Hepatocyte (in vitro differentiated cells): ENCODE measurements at regions not wholly inside any gene's neighbourhood (a gene's known extent, or its start where the extent isn't known, plus 50 kb on each side); places are given as distances from the start of the nearest gene placed in this dataset.

Experiments
- DNase-seq: peaks from one replicate; pipeline ENCODE4 v3.0.0-alpha.2; 2016; ENCODE audit warnings: low spot score
- H2AFZ ChIP-seq: fragments of 200-600 bp; sonication (generic); 2 replicates; pipeline ENCODE4 v1.6.0; 2016; ENCODE audit warnings: antibody characterized with exemption, mild to moderate bottlenecking
- H3K27ac ChIP-seq: fragments of 200-600 bp; sonication (generic); 2 replicates; pipeline ENCODE4 v1.5.1; 2016; ENCODE audit warnings: mild to moderate bottlenecking
- H3K27me3 ChIP-seq: fragments of 200-600 bp; sonication (generic); 2 replicates; pipeline ENCODE4 v1.6.1; 2016
- H3K36me3 ChIP-seq: fragments of 200-600 bp; sonication (generic); replicated peaks from 2 replicates; pipeline ENCODE4 v1.5.1; 2016; ENCODE audit warnings: low read depth; ENCODE audit not compliant: insufficient read depth
- H3K4me1 ChIP-seq: fragments of 200-600 bp; sonication (generic); 2 replicates; pipeline ENCODE4 v1.5.1; 2016; ENCODE audit warnings: mild to moderate bottlenecking, moderate library complexity; ENCODE audit not compliant: insufficient read depth
- H3K4me2 ChIP-seq: fragments of 200-600 bp; sonication (generic); 2 replicates; pipeline ENCODE4 v1.6.0; 2016
- H3K4me3 ChIP-seq: fragments of 200-600 bp; sonication (generic); 2 replicates; pipeline ENCODE4 v1.5.1; 2016; ENCODE audit warnings: mild to moderate bottlenecking
- H3K79me2 ChIP-seq: fragments of 200-600 bp; sonication (generic); 2 replicates; pipeline ENCODE4 v1.6.0; 2017; ENCODE audit warnings: mild to moderate bottlenecking
- H3K9me2 ChIP-seq: fragments of 200-600 bp; sonication (generic); replicated peaks from 2 replicates; pipeline ENCODE4 v1.6.0; 2017; ENCODE audit warnings: mild to moderate bottlenecking; ENCODE audit not compliant: insufficient read depth
- H3K9me3 ChIP-seq: fragments of 200-600 bp; sonication (generic); 2 replicates; pipeline ENCODE4 v1.5.1; 2016; ENCODE audit warnings: low read depth, mild to moderate bottlenecking
- H4K20me1 ChIP-seq: fragments of 200-600 bp; sonication (generic); 2 replicates; pipeline ENCODE4 v1.6.0; 2016; ENCODE audit warnings: mild to moderate bottlenecking; ENCODE audit not compliant: insufficient read depth, poor library complexity, severe bottlenecking
- EZH2 ChIP-seq: fragments of 200-600 bp; sonication (generic); IDR thresholded peaks from 2 replicates; pipeline ENCODE4 v1.6.1; 2016; ENCODE audit warnings: antibody characterized with exemption, mild to moderate bottlenecking, borderline replicate concordance
- EZH2phosphoT487 ChIP-seq: fragments of 200-600 bp; sonication (generic); IDR thresholded peaks from one replicate; pipeline ENCODE4 v1.6.1; 2018; ENCODE audit warnings: antibody characterized with exemption, mild to moderate bottlenecking, low read depth, moderate library complexity; ENCODE audit not compliant: unreplicated experiment, severe bottlenecking
- WGBS: methylation state at CpG from one replicate; pipeline ENCODE4 v1.1.6; 2016; ENCODE audit warnings: low lambda C conversion rate; ENCODE audit errors: missing lambda C conversion rate; 5-methylcytosine and 5-hydroxymethylcytosine counted together
- TF ChIP-seq, protein P1 (sequence below): fragments of 200-600 bp; sonication (generic); IDR thresholded peaks from 2 replicates; pipeline ENCODE4 v1.5.1; 2016; ENCODE audit warnings: antibody characterized with exemption, mild to moderate bottlenecking; ENCODE audit not compliant: poor library complexity

- Histone ChIP-seq H3K27ac (peak overlapping the region; percentile 87), H2AFZ (no peak overlapping the region), H3K4me3 (no peak overlapping the region), H3K4me1 (peaks cover 26% of the 10 kb centered on the region), H3K27me3 (no peaks in the 10 kb centered on the region), H3K79me2 (no peaks in the 10 kb centered on the region), H4K20me1 (no peaks in the 10 kb centered on the region), H3K9me2 (no peaks in the 10 kb centered on the region), H3K9me3 (no peaks in the 10 kb centered on the region), H3K4me2 (peak overlapping the region; percentile 56), H3K36me3 (no peaks in the 10 kb centered on the region)
- 11% methylated on average over 1 of the region's 1 CpG for WGBS
- TF ChIP-seq EZH2 (no peak), EZH2phosphoT487 (no peak)
- TF ChIP-seq, protein P1, sequence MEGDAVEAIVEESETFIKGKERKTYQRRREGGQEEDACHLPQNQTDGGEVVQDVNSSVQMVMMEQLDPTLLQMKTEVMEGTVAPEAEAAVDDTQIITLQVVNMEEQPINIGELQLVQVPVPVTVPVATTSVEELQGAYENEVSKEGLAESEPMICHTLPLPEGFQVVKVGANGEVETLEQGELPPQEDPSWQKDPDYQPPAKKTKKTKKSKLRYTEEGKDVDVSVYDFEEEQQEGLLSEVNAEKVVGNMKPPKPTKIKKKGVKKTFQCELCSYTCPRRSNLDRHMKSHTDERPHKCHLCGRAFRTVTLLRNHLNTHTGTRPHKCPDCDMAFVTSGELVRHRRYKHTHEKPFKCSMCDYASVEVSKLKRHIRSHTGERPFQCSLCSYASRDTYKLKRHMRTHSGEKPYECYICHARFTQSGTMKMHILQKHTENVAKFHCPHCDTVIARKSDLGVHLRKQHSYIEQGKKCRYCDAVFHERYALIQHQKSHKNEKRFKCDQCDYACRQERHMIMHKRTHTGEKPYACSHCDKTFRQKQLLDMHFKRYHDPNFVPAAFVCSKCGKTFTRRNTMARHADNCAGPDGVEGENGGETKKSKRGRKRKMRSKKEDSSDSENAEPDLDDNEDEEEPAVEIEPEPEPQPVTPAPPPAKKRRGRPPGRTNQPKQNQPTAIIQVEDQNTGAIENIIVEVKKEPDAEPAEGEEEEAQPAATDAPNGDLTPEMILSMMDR = no peak
- DNase-seq = peak; percentile 16
These were observed 241.3 kb downstream of the MREG start for GRCh38 chr2:215772003-215772402.

GRCh38 chr2:215771241-215771640 lies 242.1 kb downstream of the MREG start:
- WGBS = 71% methylated on average over 2 of the region's 2 CpGs
- H3K36me3 ChIP-seq = no peaks in the 10 kb centered on the region

GRCh38 chr2:215770668-215771067 lies 242.7 kb downstream of the MREG start:
- H3K27me3 ChIP-seq = no peaks in the 10 kb centered on the region
- peaks cover 26% of the 10 kb centered on the region for H3K4me1 ChIP-seq
- H3K36me3 ChIP-seq = no peaks in the 10 kb centered on the region
- 90% methylated on average over 4 of the region's 4 CpGs for WGBS
- DNase-seq = no peak
- H2AFZ ChIP-seq = peak overlapping the region; percentile 16
- H3K4me3 ChIP-seq = no peak overlapping the region
- no peaks in the 10 kb centered on the region for H3K9me2 ChIP-seq
- no peaks in the 10 kb centered on the region for H3K9me3 ChIP-seq
- no peak for TF ChIP-seq EZH2
- TF ChIP-seq, protein P1 = no peak
- TF ChIP-seq EZH2phosphoT487 = no peak
- H3K4me2 ChIP-seq = no peak overlapping the region
- H3K27ac ChIP-seq = peak overlapping the region; percentile 87
- no peaks in the 10 kb centered on the region for H3K79me2 ChIP-seq
- no peaks in the 10 kb centered on the region for H4K20me1 ChIP-seq

More at GRCh38 chr2:215771241-215771640, 242.1 kb downstream of the MREG start:
- peak overlapping the region; percentile 56 for H3K4me2 ChIP-seq
- DNase-seq = no peak
- H4K20me1 ChIP-seq = no peaks in the 10 kb centered on the region
- H3K4me3 ChIP-seq = no peak overlapping the region
- peaks cover 26% of the 10 kb centered on the region for H3K4me1 ChIP-seq
- H2AFZ ChIP-seq = peak overlapping the region; percentile 16
- TF ChIP-seq EZH2 = no peak
- TF ChIP-seq, protein P1 = no peak
- no peak for TF ChIP-seq EZH2phosphoT487
- H3K9me3 ChIP-seq = no peaks in the 10 kb centered on the region
- H3K9me2 ChIP-seq = no peaks in the 10 kb centered on the region
- no peaks in the 10 kb centered on the region for H3K27me3 ChIP-seq
- no peaks in the 10 kb centered on the region for H3K79me2 ChIP-seq
- H3K27ac ChIP-seq = peak overlapping the region; percentile 87

- H2AFZ ChIP-seq = no peak overlapping the region
- no peaks in the 10 kb centered on the region for H4K20me1 ChIP-seq
- H3K27ac ChIP-seq = no peak overlapping the region
- H3K36me3 ChIP-seq = no peaks in the 10 kb centered on the region
- H3K79me2 ChIP-seq = no peaks in the 10 kb centered on the region
- no peaks in the 10 kb centered on the region for H3K27me3 ChIP-seq
- peaks cover 30% of the 10 kb centered on the region for H3K4me1 ChIP-seq
- no peaks in the 10 kb centered on the region for H3K9me3 ChIP-seq
- H3K9me2 ChIP-seq = no peaks in the 10 kb centered on the region
- no peak for TF ChIP-seq EZH2phosphoT487
- TF ChIP-seq EZH2 = no peak
- TF ChIP-seq, protein P1 = no peak
- no peak overlapping the region for H3K4me2 ChIP-seq
- WGBS = 85% methylated on average over 2 of the region's 2 CpGs
- no peak for DNase-seq
- H3K4me3 ChIP-seq = no peak overlapping the region
These were observed 244.1 kb downstream of the MREG start for GRCh38 chr2:215769246-215769645.
